ENCODE measurements at regions not wholly inside any gene's neighbourhood (a gene's known extent, or its start where the extent isn't known, plus 50 kb on each side); places are given as distances from the start of the nearest gene placed in this dataset.

DNA sequence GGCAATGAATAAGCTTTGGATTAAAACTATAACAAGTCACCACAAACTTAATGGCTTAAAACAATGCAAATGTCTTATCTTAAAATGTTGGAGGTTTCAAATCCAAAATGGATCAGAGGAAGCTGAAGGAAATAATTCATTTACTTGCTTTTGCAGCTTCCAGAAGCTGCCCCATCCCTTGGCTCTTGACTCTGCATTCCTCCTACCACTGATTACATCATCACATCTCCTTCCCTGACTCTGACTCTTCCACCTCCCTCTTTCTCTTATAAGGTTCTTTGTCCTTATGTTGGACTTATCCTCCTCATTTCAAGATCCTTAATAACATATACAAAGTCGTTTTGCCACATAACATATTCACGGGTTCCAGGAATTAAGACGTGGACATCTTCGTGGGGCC is 982.8 kb upstream of the ROBO1 start:
- no peak for TF ChIP-seq POLR2A (IDR thresholded peaks at IDR 0.05)
- TF ChIP-seq, protein P1, sequence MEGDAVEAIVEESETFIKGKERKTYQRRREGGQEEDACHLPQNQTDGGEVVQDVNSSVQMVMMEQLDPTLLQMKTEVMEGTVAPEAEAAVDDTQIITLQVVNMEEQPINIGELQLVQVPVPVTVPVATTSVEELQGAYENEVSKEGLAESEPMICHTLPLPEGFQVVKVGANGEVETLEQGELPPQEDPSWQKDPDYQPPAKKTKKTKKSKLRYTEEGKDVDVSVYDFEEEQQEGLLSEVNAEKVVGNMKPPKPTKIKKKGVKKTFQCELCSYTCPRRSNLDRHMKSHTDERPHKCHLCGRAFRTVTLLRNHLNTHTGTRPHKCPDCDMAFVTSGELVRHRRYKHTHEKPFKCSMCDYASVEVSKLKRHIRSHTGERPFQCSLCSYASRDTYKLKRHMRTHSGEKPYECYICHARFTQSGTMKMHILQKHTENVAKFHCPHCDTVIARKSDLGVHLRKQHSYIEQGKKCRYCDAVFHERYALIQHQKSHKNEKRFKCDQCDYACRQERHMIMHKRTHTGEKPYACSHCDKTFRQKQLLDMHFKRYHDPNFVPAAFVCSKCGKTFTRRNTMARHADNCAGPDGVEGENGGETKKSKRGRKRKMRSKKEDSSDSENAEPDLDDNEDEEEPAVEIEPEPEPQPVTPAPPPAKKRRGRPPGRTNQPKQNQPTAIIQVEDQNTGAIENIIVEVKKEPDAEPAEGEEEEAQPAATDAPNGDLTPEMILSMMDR (IDR thresholded peaks at IDR 0.05): no peak

All from gastroesophageal sphincter (tissue), 3 donors.